ENCODE measurements at regions not wholly inside any gene's neighbourhood (a gene's known extent, or its start where the extent isn't known, plus 50 kb on each side); places are given as distances from the start of the nearest gene placed in this dataset.
A peak's percentile ranks its signal among the peaks of the same experiment; 100 is the strongest.

- H3K27ac ChIP-seq, result no peak overlapping the region
- H3K4me3 ChIP-seq, result no peak overlapping the region
- H3K27me3 ChIP-seq, result peaks cover 0 to 8% of the 10 kb centered on the region in 2 donors
- H3K9me3 ChIP-seq, result no peaks in the 10 kb centered on the region
- H3K4me1 ChIP-seq, result no peaks in the 10 kb centered on the region
- no peak for DNase-seq (ENCODE audit: low spot score in 2 of 2)
- H3K36me3 ChIP-seq, result no peaks in the 10 kb centered on the region
- no peak for TF ChIP-seq CTCF (IDR thresholded peaks at IDR 0.05)
- no peak for TF ChIP-seq POLR2AphosphoS5 (IDR thresholded peaks at IDR 0.05)
- no peak for TF ChIP-seq POLR2A (IDR thresholded peaks at IDR 0.05)
- intact Hi-C loops (cut with DNase I; ENCODE audit: low total_unique reads), result no loop called here
Observed at GRCh38 chr9:82605657-82606031, 457.3 kb downstream of the RASEF start.

- intact Hi-C loops (cut with DNase I; ENCODE audit: low total_unique reads), result no loop called here
- no peak for TF ChIP-seq POLR2A (IDR thresholded peaks at IDR 0.05)
- no peak for TF ChIP-seq CTCF (IDR thresholded peaks at IDR 0.05)
- no peak for TF ChIP-seq POLR2AphosphoS5 (IDR thresholded peaks at IDR 0.05)
- no peak overlapping the region for H3K27ac ChIP-seq
Observed at GRCh38 chr9:82606071-82606470, 456.9 kb downstream of the RASEF start.

GRCh38 chr9:82606492-82607382 is 456.2 kb downstream of the RASEF start:
- intact Hi-C loops (cut with DNase I; ENCODE audit: low total_unique reads), result no loop called here
- Histone ChIP-seq H3K4me3 (no peak overlapping the region), H3K27me3 (peaks cover 0 to 8% of the 10 kb centered on the region in 2 donors), H3K4me1 (no peaks in the 10 kb centered on the region), H3K9me3 (no peaks in the 10 kb centered on the region), H3K36me3 (no peaks in the 10 kb centered on the region), H3K27ac (no peak overlapping the region)
- no peak for DNase-seq (ENCODE audit: low spot score in 2 of 2)
- TF ChIP-seq CTCF (IDR thresholded peaks at IDR 0.05) (peak in 2 of 3 donors; percentile 47 to 50), POLR2A (IDR thresholded peaks at IDR 0.05) (no peak)

More at GRCh38 chr9:82606071-82606470, 456.9 kb downstream of the RASEF start:
- Histone ChIP-seq H3K4me3 (no peak overlapping the region), H3K4me1 (no peaks in the 10 kb centered on the region), H3K36me3 (no peaks in the 10 kb centered on the region), H3K27me3 (peaks cover 0 to 8% of the 10 kb centered on the region in 2 donors), H3K9me3 (no peaks in the 10 kb centered on the region)
- DNase-seq (ENCODE audit: low spot score in 2 of 2), result no peak

GRCh38 chr9:82608487-82608886 is 454.5 kb downstream of the RASEF start:
- no peak for TF ChIP-seq POLR2A (IDR thresholded peaks at IDR 0.05)
- no peak for TF ChIP-seq CTCF (IDR thresholded peaks at IDR 0.05)
- no peak for TF ChIP-seq POLR2AphosphoS5 (IDR thresholded peaks at IDR 0.05)
- peaks cover 0 to 8% of the 10 kb centered on the region in 2 donors for H3K27me3 ChIP-seq
- no peak overlapping the region for H3K27ac ChIP-seq
- no peaks in the 10 kb centered on the region for H3K4me1 ChIP-seq
- no peaks in the 10 kb centered on the region for H3K36me3 ChIP-seq
- intact Hi-C loops (cut with DNase I; ENCODE audit: low total_unique reads), result no loop called here
- no peak overlapping the region for H3K4me3 ChIP-seq
- no peak for DNase-seq (ENCODE audit: low spot score in 2 of 2)
- no peaks in the 10 kb centered on the region for H3K9me3 ChIP-seq

- Histone ChIP-seq H3K9me3 (no peaks in the 10 kb centered on the region), H3K4me3 (no peak overlapping the region), H3K27ac (no peak overlapping the region), H3K27me3 (peaks cover 0 to 7% of the 10 kb centered on the region in 2 donors), H3K36me3 (no peaks in the 10 kb centered on the region), H3K4me1 (no peaks in the 10 kb centered on the region)
- intact Hi-C loops (cut with DNase I; ENCODE audit: low total_unique reads), result no loop called here
- TF ChIP-seq CTCF (IDR thresholded peaks at IDR 0.05), result no peak
- TF ChIP-seq POLR2A (IDR thresholded peaks at IDR 0.05), result no peak
- TF ChIP-seq POLR2AphosphoS5 (IDR thresholded peaks at IDR 0.05), result no peak
- no peak for DNase-seq (ENCODE audit: low spot score in 2 of 2)
Observed at GRCh38 chr9:82612942-82613341, 450.0 kb downstream of the RASEF start.

All from breast epithelium (tissue), 4 donors.